HepG2 (cell line): ENCODE measurements at regions not wholly inside any gene's neighbourhood (a gene's known extent, or its start where the extent isn't known, plus 50 kb on each side); places are given as distances from the start of the nearest gene placed in this dataset.

Experiments used
- ATAC-seq: fragments of 200-7000 bp; cut with Tn5 transposase; 3 replicates; pipeline ENCODE4 v1.9.1; 2020; ENCODE audit warnings: mild to moderate bottlenecking, moderate library complexity
- BruUV-seq: library from RNA; stranded (reverse); fragments of 400-500 nt; replicated peaks from 2 replicates; lab custom pipeline; 2021; lab: Mats Ljungman, UMichigan
- CTCF ChIA-PET: fragments of 300-600 bp; formaldehyde crosslinking; extraction: SDS; loops from one replicate; lab custom pipeline; 2021; ENCODE audit warnings: low total read pairs, inconsistent platforms, low intra/inter-chr PET ratio; lab: Yijun Ruan, JAX
- POLR2A ChIA-PET: fragments of 350-600 bp; sonication (Branson Sonifier 250); formaldehyde crosslinking; loops from one replicate; lab custom pipeline; 2020; ENCODE audit warnings: antibody characterized with exemption, inconsistent platforms; lab: Yijun Ruan, JAX
- DNase-seq: peaks from one replicate; pipeline ENCODE4 v3.0.0-alpha.2; 2015; ENCODE audit warnings: low spot score
- FAIRE-seq: peaks from 3 replicates; lab custom pipeline; 2011; peaks lifted over from hg19 to GRCh38; lab: Jason Lieb, UNC
- H2AFZ ChIP-seq: one replicate; pipeline ENCODE4 v1.6.1; 2011; ENCODE audit warnings: low read length, inconsistent platforms
- H3K27ac ChIP-seq: fragments of 300-600 bp; 3 replicates; pipeline ENCODE4 v1.8.0; 2011; ENCODE audit warnings: mixed run types, mild to moderate bottlenecking, mixed read lengths, low read length, inconsistent platforms; ENCODE audit not compliant: insufficient read depth; ENCODE audit errors: extremely low read length
- H3K27me3 ChIP-seq, 2 experiments: fragments of 200-600 bp in 1 of 2; 2 replicates in 1 of 2; 3 replicates in 1 of 2; pipeline versions ENCODE4 v1.6.0 to v1.8.0; 2011; ENCODE audit warnings: low read length in 2 of 2, mild to moderate bottlenecking in 2 of 2, moderate library complexity in 2 of 2, inconsistent platforms in 1 of 2; ENCODE audit not compliant: insufficient read depth in 2 of 2, control insufficient read depth in 1 of 2
- H3K36me3 ChIP-seq, 2 experiments: fragments of 200-600 bp in 1 of 2; replicated peaks in 1 of 2; 2 replicates in 1 of 2; 3 replicates in 1 of 2; pipeline versions ENCODE4 v1.5.1 to v1.8.0; 2011; ENCODE audit warnings: low read length in 2 of 2, inconsistent platforms in 1 of 2; ENCODE audit not compliant: insufficient read depth in 2 of 2, control insufficient read depth in 1 of 2
- H3K4me1 ChIP-seq: 2 replicates; pipeline ENCODE4 v1.5.1; 2012; ENCODE audit warnings: low read length, inconsistent platforms; ENCODE audit not compliant: insufficient read depth
- H3K4me2 ChIP-seq: 2 replicates; pipeline ENCODE4 v1.6.0; 2011; ENCODE audit warnings: low read depth, low read length, inconsistent platforms
- H3K4me3 ChIP-seq, 3 experiments: fragments of 200-600 bp in 1 of 3; sonication (generic), shearing (Covaris generic) in 1 of 3; replicated peaks in 1 of 3; 2 replicates each; pipeline ENCODE4 v1.5.1; 2011 to 2016; ENCODE audit warnings: low read length in 3 of 3, inconsistent platforms in 2 of 3, low read depth in 2 of 3, mild to moderate bottlenecking in 2 of 3, control low read depth in 1 of 3, mixed read lengths in 1 of 3; ENCODE audit not compliant: insufficient read depth in 1 of 3
- H3K79me2 ChIP-seq: one replicate; pipeline ENCODE4 v1.6.1; 2011; ENCODE audit warnings: low read length, inconsistent platforms; ENCODE audit not compliant: insufficient read depth
- H3K9ac ChIP-seq: 2 replicates; pipeline ENCODE4 v1.6.0; 2011; ENCODE audit warnings: mild to moderate bottlenecking, low read depth, low read length, inconsistent platforms; ENCODE audit not compliant: insufficient read depth
- H3K9me3 ChIP-seq: 2 replicates; pipeline ENCODE4 v1.5.1; 2012; ENCODE audit warnings: mild to moderate bottlenecking, low read length
- H4K20me1 ChIP-seq: 2 replicates; pipeline ENCODE4 v1.6.0; 2011; ENCODE audit warnings: inconsistent platforms, mild to moderate bottlenecking, low read length, moderate library complexity; ENCODE audit not compliant: insufficient read depth
- CEBPG ChIP-seq: IDR thresholded peaks from 2 replicates; pipeline ENCODE4 v1.6.1; 2016
- NFIC ChIP-seq: IDR thresholded peaks from 2 replicates; pipeline ENCODE4 v1.6.1; 2012; ENCODE audit warnings: mild to moderate bottlenecking, low read length, inconsistent platforms
- REXO4 ChIP-seq: sonication (generic); formaldehyde crosslinking; IDR thresholded peaks from 2 replicates; pipeline ENCODE4 v1.8.0; 2022; ENCODE audit warnings: missing genetic modification reagents, mild to moderate bottlenecking, borderline replicate concordance
- RFXANK ChIP-seq: IDR thresholded peaks from 2 replicates; pipeline ENCODE4 v1.6.1; 2016
- SMARCE1 ChIP-seq: fragments of 450-650 bp; IDR thresholded peaks from 2 replicates; pipeline ENCODE4 v1.6.1; 2017; ENCODE audit warnings: borderline replicate concordance
- TCF12 ChIP-seq, 2 experiments: fragments of 450-650 bp in 1 of 2; sonication (generic) in 1 of 2; formaldehyde crosslinking in 1 of 2; IDR thresholded peaks; 2 replicates each; pipeline versions ENCODE4 v1.6.1 to v1.8.0; 2017 to 2022; ENCODE audit warnings: antibody characterized with exemption in 1 of 2, mild to moderate bottlenecking in 1 of 2, missing genetic modification reagents in 1 of 2, moderate library complexity in 1 of 2
- XBP1 ChIP-seq: sonication (generic); formaldehyde crosslinking; IDR thresholded peaks from 2 replicates; pipeline ENCODE4 v1.5.0; 2020; ENCODE audit warnings: missing genetic modification reagents
- ZC3H13 ChIP-seq: sonication (generic); formaldehyde crosslinking; IDR thresholded peaks from 2 replicates; pipeline ENCODE4 v1.8.1; 2023; ENCODE audit warnings: mild to moderate bottlenecking, missing genetic modification reagents, moderate library complexity
- ZFP36L2 ChIP-seq: sonication (generic); formaldehyde crosslinking; IDR thresholded peaks from 2 replicates; pipeline ENCODE4 v1.4.0; 2020; ENCODE audit warnings: missing genetic modification reagents
- ZMYM3 ChIP-seq: sonication (generic); formaldehyde crosslinking; IDR thresholded peaks from 2 replicates; pipeline ENCODE4 v1.5.1; 2020; ENCODE audit warnings: mild to moderate bottlenecking, missing genetic modification reagents
- ZNF383 ChIP-seq: sonication (generic); formaldehyde crosslinking; IDR thresholded peaks from 2 replicates; pipeline ENCODE4 v1.4.0; 2020; ENCODE audit warnings: missing genetic modification reagents, mild to moderate bottlenecking, borderline replicate concordance
- WGBS: methylation state at CpG from one replicate; pipeline ENCODE4 v1.1.6; 2017; ENCODE audit warnings: low lambda C conversion rate; 5-methylcytosine and 5-hydroxymethylcytosine counted together
- in situ Hi-C: cut with HindIII; loops from 2 replicates; pipeline ENCODE4 v1.10.0; 2017; ENCODE audit warnings: low pct_unique_long_range_greater_than_20kb; ENCODE audit not compliant: extremely low pct_ligation_motif_present
- intact Hi-C: fragments of 100-400 bp; cut with micrococcal nuclease; formaldehyde crosslinking; loops from one replicate; pipeline ENCODE4 v1.10.0; 2022; ENCODE audit not compliant: unreplicated experiment
- TF ChIP-seq, protein P1 (sequence below): sonication (generic); formaldehyde crosslinking; IDR thresholded peaks from 2 replicates; pipeline ENCODE4 v1.5.0; 2020; ENCODE audit warnings: missing genetic modification reagents, mild to moderate bottlenecking, borderline replicate concordance

GRCh38 chr5:29587832-29588231 lies 1605.7 kb upstream of the CDH6 start:
- Histone ChIP-seq H3K4me3 (no peak overlapping the region), H3K27me3 (no peaks in the 10 kb centered on the region), H2AFZ (no peak overlapping the region), H3K9ac (no peak overlapping the region), H3K4me1 (no peaks in the 10 kb centered on the region), H3K79me2 (no peaks in the 10 kb centered on the region), H3K27ac (no peak overlapping the region), H3K9me3 (peaks cover 9% of the 10 kb centered on the region; the same call in 1 of the 2 replicates), H4K20me1 (no peaks in the 10 kb centered on the region), H3K36me3 (no peaks in the 10 kb centered on the region), H3K4me2 (no peak overlapping the region)
- no TSS peak for BruUV-seq
- 1% methylated on average over 2 of the region's 2 CpGs for WGBS
- in situ Hi-C loops = no loop called here
- no peak for ATAC-seq
- FAIRE-seq = no peak
- intact Hi-C loops = no loop called here
- DNase-seq = no peak
- TF ChIP-seq, protein P1, sequence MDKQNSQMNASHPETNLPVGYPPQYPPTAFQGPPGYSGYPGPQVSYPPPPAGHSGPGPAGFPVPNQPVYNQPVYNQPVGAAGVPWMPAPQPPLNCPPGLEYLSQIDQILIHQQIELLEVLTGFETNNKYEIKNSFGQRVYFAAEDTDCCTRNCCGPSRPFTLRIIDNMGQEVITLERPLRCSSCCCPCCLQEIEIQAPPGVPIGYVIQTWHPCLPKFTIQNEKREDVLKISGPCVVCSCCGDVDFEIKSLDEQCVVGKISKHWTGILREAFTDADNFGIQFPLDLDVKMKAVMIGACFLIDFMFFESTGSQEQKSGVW (CRISPR knock-in tag) = no peak
- no peak for TF ChIP-seq REXO4 (CRISPR knock-in tag)
- no peak for TF ChIP-seq ZC3H13
- TF ChIP-seq TCF12 (IDR thresholded peaks at IDR 0.05) = no peak
- no peak for TF ChIP-seq TCF12 (CRISPR knock-in tag; IDR thresholded peaks at IDR 0.05)
- no peak for TF ChIP-seq XBP1 (CRISPR knock-in tag)
- TF ChIP-seq ZFP36L2 (CRISPR knock-in tag) = no peak
- TF ChIP-seq CEBPG (CRISPR knock-in tag) = no peak
- no peak for TF ChIP-seq SMARCE1
- TF ChIP-seq RFXANK (CRISPR knock-in tag) = no peak
- no peak for TF ChIP-seq ZNF383 (CRISPR knock-in tag)
- no peak for TF ChIP-seq NFIC
- no peak for TF ChIP-seq ZMYM3 (CRISPR knock-in tag)
- ChIA-PET CTCF (no interaction called here), POLR2A (no interaction called here)
